IMR-90 (cell line): ENCODE measurements at regions not wholly inside any gene's neighbourhood (a gene's known extent, or its start where the extent isn't known, plus 50 kb on each side); places are given as distances from the start of the nearest gene placed in this dataset.

Source experiments
- ATAC-seq: fragments of 200-7000 bp; cut with Tn5 transposase; 2 replicates; pipeline ENCODE4 v1.9.1; 2020; ENCODE audit warnings: low read depth, mild to moderate bottlenecking, moderate library complexity
- BruUV-seq: library from RNA; stranded (reverse); fragments of 400-500 nt; replicated peaks from 2 replicates; lab custom pipeline; 2021; lab: Mats Ljungman, UMichigan
- CTCF ChIA-PET: fragments of 300-600 bp; formaldehyde crosslinking; extraction: SDS; loops from one replicate; lab custom pipeline; 2021; ENCODE audit warnings: antibody characterized with exemption; lab: Yijun Ruan, JAX
- POLR2A ChIA-PET: fragments of 300-600 bp; sonication (Branson Sonifier 250); formaldehyde crosslinking; loops from one replicate; lab custom pipeline; 2022; ENCODE audit warnings: antibody characterized with exemption; ENCODE audit not compliant: unreplicated experiment; lab: Charles Lee
- DNase-seq: peaks from one replicate; pipeline ENCODE4 v3.0.0; 2013
- H2AFZ ChIP-seq: replicated peaks from 2 replicates; pipeline ENCODE3; 2013; ENCODE audit warnings: low read length, mild to moderate bottlenecking; ENCODE audit not compliant: poor library complexity
- H2AK5ac ChIP-seq: 2 replicates; pipeline ENCODE4 v1.6.1; 2013; ENCODE audit warnings: low read depth, low read length, inconsistent platforms
- H2AK9ac ChIP-seq: replicated peaks from 2 replicates; pipeline ENCODE3; 2013; ENCODE audit warnings: mild to moderate bottlenecking, low read depth, low read length, moderate library complexity; ENCODE audit not compliant: poor library complexity
- H2BK120ac ChIP-seq: 2 replicates; pipeline ENCODE4 v1.6.1; 2013; ENCODE audit warnings: low read depth, low read length, inconsistent platforms
- H2BK15ac ChIP-seq: 3 replicates; pipeline ENCODE4 v1.6.1; 2013; ENCODE audit warnings: low read depth, low read length, inconsistent platforms
- H2BK20ac ChIP-seq: 2 replicates; pipeline ENCODE4 v1.6.1; 2013; ENCODE audit warnings: low read depth, mild to moderate bottlenecking, inconsistent platforms, low read length, moderate library complexity
- H2BK5ac ChIP-seq: 2 replicates; pipeline ENCODE4 v1.6.1; 2013; ENCODE audit warnings: mild to moderate bottlenecking, low read depth, low read length, inconsistent platforms; ENCODE audit not compliant: poor library complexity, severe bottlenecking
- H3K14ac ChIP-seq: replicated peaks from 2 replicates; pipeline ENCODE4 v1.6.1; 2013; ENCODE audit warnings: low read depth, low read length, inconsistent platforms
- H3K18ac ChIP-seq: 2 replicates; pipeline ENCODE4 v1.6.1; 2013; ENCODE audit warnings: low read depth, low read length, control low read depth
- H3K23ac ChIP-seq: 2 replicates; pipeline ENCODE4 v1.6.1; 2013; ENCODE audit warnings: low read depth, low read length, inconsistent platforms
- H3K27ac ChIP-seq: 2 replicates; pipeline ENCODE4 v1.5.1; 2013; ENCODE audit warnings: mild to moderate bottlenecking, control low read depth, low read length; ENCODE audit not compliant: insufficient read depth
- H3K27me3 ChIP-seq: 2 replicates; pipeline ENCODE4 v1.6.1; 2013; ENCODE audit warnings: low read length; ENCODE audit not compliant: control insufficient read depth, insufficient read depth
- H3K36me3 ChIP-seq: 2 replicates; pipeline ENCODE4 v1.6.1; 2013; ENCODE audit warnings: low read length, mixed read lengths; ENCODE audit not compliant: control insufficient read depth, insufficient read depth
- H3K4ac ChIP-seq: 2 replicates; pipeline ENCODE4 v1.6.1; 2013; ENCODE audit warnings: low read depth, low read length, inconsistent platforms
- H3K4me1 ChIP-seq: 2 replicates; pipeline ENCODE4 v1.6.1; 2013; ENCODE audit warnings: low read length, mixed read lengths; ENCODE audit not compliant: control insufficient read depth, insufficient read depth
- H3K4me2 ChIP-seq: 2 replicates; pipeline ENCODE4 v1.6.1; 2013; ENCODE audit warnings: low read depth, mild to moderate bottlenecking, control low read depth, low read length, moderate library complexity
- H3K4me3 ChIP-seq: 2 replicates; pipeline ENCODE4 v1.5.1; 2013; ENCODE audit warnings: low read depth, mild to moderate bottlenecking, control low read depth, low read length, moderate library complexity; ENCODE audit not compliant: insufficient read depth
- H3K56ac ChIP-seq: 2 replicates; pipeline ENCODE4 v1.6.1; 2013; ENCODE audit warnings: low read length, inconsistent platforms; ENCODE audit not compliant: insufficient read depth; ENCODE audit errors: extremely low read depth
- H3K79me1 ChIP-seq, 2 experiments: 2 replicates each; pipeline ENCODE4 v1.6.1; 2013; ENCODE audit warnings: low read length in 2 of 2, inconsistent platforms in 1 of 2, low read depth in 1 of 2
- H3K9ac ChIP-seq: 2 replicates; pipeline ENCODE4 v1.6.1; 2013; ENCODE audit warnings: low read depth, low read length, control low read depth
- H3K9me1 ChIP-seq: 2 replicates; pipeline ENCODE4 v1.6.1; 2013; ENCODE audit warnings: low read length, inconsistent platforms; ENCODE audit not compliant: insufficient read depth
- H3K9me3 ChIP-seq: 2 replicates; pipeline ENCODE4 v1.6.1; 2013; ENCODE audit warnings: low read length; ENCODE audit not compliant: control insufficient read depth, insufficient read depth
- H4K20me1 ChIP-seq: 2 replicates; pipeline ENCODE4 v1.6.1; 2013; ENCODE audit warnings: low read length, inconsistent platforms; ENCODE audit not compliant: insufficient read depth
- H4K5ac ChIP-seq: 2 replicates; pipeline ENCODE4 v1.6.1; 2013; ENCODE audit warnings: mild to moderate bottlenecking, low read depth, low read length, control low read depth
- H4K8ac ChIP-seq, 2 experiments: 2 replicates each; pipeline ENCODE4 v1.6.1; 2013; ENCODE audit warnings: low read depth in 2 of 2, low read length in 2 of 2, control low read depth in 1 of 2, inconsistent platforms in 1 of 2
- H4K91ac ChIP-seq: 2 replicates; pipeline ENCODE4 v1.6.1; 2013; ENCODE audit warnings: low read depth, low read length, inconsistent platforms; ENCODE audit not compliant: insufficient read depth
- BHLHE40 ChIP-seq: fragments of 150-350 bp; IDR thresholded peaks from 2 replicates; pipeline ENCODE4 v1.6.1; 2016; ENCODE audit warnings: mild to moderate bottlenecking, low read depth, low read length
- CHD1 ChIP-seq: IDR thresholded peaks from 2 replicates; pipeline ENCODE4 v1.6.1; 2012; ENCODE audit warnings: low read depth, low read length, improper control_type of control experiment
- CTCF ChIP-seq: conservative IDR thresholded peaks from 2 replicates; pipeline ENCODE4 v1.5.1; 2012; ENCODE audit warnings: mild to moderate bottlenecking, low read depth, low read length, improper control_type of control experiment
- MAFK ChIP-seq: IDR thresholded peaks from 2 replicates; pipeline ENCODE4 v1.6.1; 2012; ENCODE audit warnings: low read depth, low read length, improper control_type of control experiment
- MAZ ChIP-seq: IDR thresholded peaks from 2 replicates; pipeline ENCODE4 v1.6.1; 2012; ENCODE audit warnings: low read depth, mild to moderate bottlenecking, low read length, improper control_type of control experiment, moderate library complexity, borderline replicate concordance
- NFE2L2 ChIP-seq: fragments of 150-350 bp; IDR thresholded peaks from 2 replicates; pipeline ENCODE4 v1.6.1; 2016; ENCODE audit warnings: low read depth, mild to moderate bottlenecking, low read length
- RAD21 ChIP-seq: IDR thresholded peaks from 2 replicates; pipeline ENCODE4 v1.6.1; 2012; ENCODE audit warnings: low read length, improper control_type of control experiment
- RCOR1 ChIP-seq: IDR thresholded peaks from 2 replicates; pipeline ENCODE4 v1.6.1; 2012; ENCODE audit warnings: mild to moderate bottlenecking, low read length, improper control_type of control experiment; ENCODE audit not compliant: insufficient replicate concordance
- RFX5 ChIP-seq: IDR thresholded peaks from 2 replicates; pipeline ENCODE4 v1.8.0; 2012; ENCODE audit warnings: low read depth, mild to moderate bottlenecking, low read length, moderate library complexity
- SMC3 ChIP-seq: fragments of 150-350 bp; IDR thresholded peaks from 2 replicates; pipeline ENCODE4 v1.6.1; 2016; ENCODE audit warnings: low read depth, mild to moderate bottlenecking, antibody characterized with exemption, low read length, moderate library complexity
- USF2 ChIP-seq: fragments of 150-350 bp; IDR thresholded peaks from 2 replicates; pipeline ENCODE4 v1.6.1; 2017; ENCODE audit warnings: mild to moderate bottlenecking, antibody characterized with exemption, low read length, low read depth
- WGBS, 2 experiments: methylation state at CpG; one replicate each; pipeline versions ENCODE4 v1.1.5 to v1.1.7; 2013; ENCODE audit warnings: missing lambda C conversion rate in 2 of 2; ENCODE audit not compliant: insufficient read length in 1 of 2; ENCODE audit errors: extremely low coverage in 2 of 2; 5-methylcytosine and 5-hydroxymethylcytosine counted together
- dilution Hi-C: fragments of 300-500 bp; cut with HindIII; formaldehyde crosslinking; loops from one replicate; pipeline ENCODE4 v1.14.3; 2018; ENCODE audit warnings: low sequenced_read_pairs; ENCODE audit not compliant: unreplicated experiment
- in situ Hi-C: fragments of 300-500 bp; cut with MboI; formaldehyde crosslinking; loops from 3 replicates; pipeline ENCODE4 v1.14.3; 2019; ENCODE audit warnings: low sequenced_read_pairs, inconsistent platforms, mixed read lengths
- intact Hi-C: fragments of 100-400 bp; cut with micrococcal nuclease; formaldehyde crosslinking; loops from 2 replicates; pipeline ENCODE4 v1.10.0; 2022

- H3K79me1 ChIP-seq = no peaks in the 10 kb centered on the region
- no TSS peak for BruUV-seq
- TF ChIP-seq CHD1 (no peak), MAZ (no peak), USF2 (no peak), SMC3 (no peak), MAFK (no peak), CTCF (no peak), RAD21 (no peak), NFE2L2 (no peak), BHLHE40 (no peak), RCOR1 (no peak), RFX5 (no peak)
- in situ Hi-C loops (no loop called here), dilution Hi-C loops (no loop called here), intact Hi-C loops (no loop called here)
- no peak overlapping the region for H2AK9ac ChIP-seq
- no peak overlapping the region for H3K4me3 ChIP-seq
- no peak overlapping the region for H2AK5ac ChIP-seq
- no peak overlapping the region for H4K5ac ChIP-seq
- peaks cover 5% of the 10 kb centered on the region; the same call in 1 of the 2 replicates for H3K9me3 ChIP-seq
- no peak overlapping the region for H2BK20ac ChIP-seq
- no peaks in the 10 kb centered on the region for H3K27me3 ChIP-seq
- no peak overlapping the region for H4K8ac ChIP-seq
- no peak overlapping the region for H2BK5ac ChIP-seq
- ATAC-seq (no peak), DNase-seq (no peak)
- H3K56ac ChIP-seq = no peak overlapping the region
- H4K91ac ChIP-seq = no peak overlapping the region
- no peak overlapping the region for H3K4me2 ChIP-seq
- ChIA-PET CTCF (no interaction called here), POLR2A (no interaction called here)
- no peak overlapping the region for H3K4ac ChIP-seq
- no peak overlapping the region for H2AFZ ChIP-seq
- no peaks in the 10 kb centered on the region for H3K4me1 ChIP-seq
- no peak overlapping the region for H2BK15ac ChIP-seq
- H2BK120ac ChIP-seq = no peak overlapping the region
- no peak overlapping the region for H3K27ac ChIP-seq
- no peaks in the 10 kb centered on the region for H3K9me1 ChIP-seq
- H3K18ac ChIP-seq = no peak overlapping the region
- H4K20me1 ChIP-seq = no peaks in the 10 kb centered on the region
- WGBS, 2 experiments = 26% methylated on average over 27 of the region's 84 CpGs; no CpG with 5 or more reads in 1 of the 2 experiments
- no peaks in the 10 kb centered on the region for H3K36me3 ChIP-seq
- no peak overlapping the region for H3K14ac ChIP-seq
- H3K23ac ChIP-seq = no peak overlapping the region
- no peak overlapping the region for H3K9ac ChIP-seq
Measured at GRCh38 chr1:209231476-209232156, 351.9 kb upstream of the CAMK1G start.
